ENCODE measurements at regions not wholly inside any gene's neighbourhood (a gene's known extent, or its start where the extent isn't known, plus 50 kb on each side); places are given as distances from the start of the nearest gene placed in this dataset.
"Not testable (repeated sequence)": the region's sequence is repeated elsewhere in the genome, so short reads cannot be mapped to it uniquely, and the experiment has no call there.

- no peak for DNase-seq
These were observed 226.3 kb upstream of the ZNF608 start for GRCh38 chr5:124972703-124973102.

GRCh38 chr5:124973661-124974060 is 227.2 kb upstream of the ZNF608 start:
- DNase-seq: no peak

- no peak for DNase-seq
These were observed 229.6 kb upstream of the ZNF608 start for GRCh38 chr5:124976086-124976485.

GRCh38 chr5:124979251-124979650 is 232.8 kb upstream of the ZNF608 start:
- no peak for DNase-seq

- DNase-seq: no peak
These were observed 233.9 kb upstream of the ZNF608 start for GRCh38 chr5:124980163-124980941.

- DNase-seq: no peak
These were observed 235.5 kb upstream of the ZNF608 start for GRCh38 chr5:124981901-124982300.

GRCh38 chr5:124986170-124986569 is 239.7 kb upstream of the ZNF608 start:
- no peak for DNase-seq

- DNase-seq: no peak
These were observed 240.2 kb upstream of the ZNF608 start for GRCh38 chr5:124986667-124987066.

- not testable (repeated sequence) for DNase-seq
These were observed 241.3 kb upstream of the ZNF608 start for GRCh38 chr5:124987786-124988185.

- DNase-seq: no peak
These were observed 244.3 kb upstream of the ZNF608 start for GRCh38 chr5:124990723-124991122.

- no peak for DNase-seq
These were observed 249.0 kb upstream of the ZNF608 start for GRCh38 chr5:124995421-124995820.

- no peak for DNase-seq
These were observed 249.8 kb upstream of the ZNF608 start for GRCh38 chr5:124996023-124996763.

GRCh38 chr5:124996764-124997077 is 250.3 kb upstream of the ZNF608 start:
- no peak for DNase-seq

GRCh38 chr5:124997186-124997893 is 250.9 kb upstream of the ZNF608 start:
- no peak for DNase-seq

- DNase-seq: no peak
These were observed 252.1 kb upstream of the ZNF608 start for GRCh38 chr5:124998520-124998919.

- no peak for DNase-seq
These were observed 256.5 kb upstream of the ZNF608 start for GRCh38 chr5:125002727-125003598.

- DNase-seq: no peak
These were observed 257.6 kb upstream of the ZNF608 start for GRCh38 chr5:125004009-125004408.

GRCh38 chr5:125005266-125005665 is 258.8 kb upstream of the ZNF608 start:
- no peak for DNase-seq

GRCh38 chr5:125006011-125006685 is 259.7 kb upstream of the ZNF608 start:
- DNase-seq: no peak

GRCh38 chr5:125010356-125010755 is 263.9 kb upstream of the ZNF608 start:
- DNase-seq: no peak

GRCh38 chr5:125011014-125011413 is 264.6 kb upstream of the ZNF608 start:
- DNase-seq: no peak

GRCh38 chr5:125011419-125011818 is 265.0 kb upstream of the ZNF608 start:
- no peak for DNase-seq

All from CD4-positive, alpha-beta T cell treated with Interleukin-17A for 4 hours (primary cell).